Mucosa of descending colon (tissue), 3 donors: ENCODE measurements at regions not wholly inside any gene's neighbourhood (a gene's known extent, or its start where the extent isn't known, plus 50 kb on each side); places are given as distances from the start of the nearest gene placed in this dataset.
"Not testable (repeated sequence)": the region's sequence is repeated elsewhere in the genome, so short reads cannot be mapped to it uniquely, and the experiment has no call there.

Experiments
- ATAC-seq: fragments of 200-7000 bp; cut with Tn5 transposase; one replicate; pipeline ENCODE4 v1.9.1; 2020; ENCODE audit warnings: mild to moderate bottlenecking, moderate library complexity
- DNase-seq, 3 donors: peaks; one replicate each; pipeline ENCODE4 v3.0.0-alpha.2; 2020
- H3K36me3 ChIP-seq: fragments of 200-600 bp; one replicate; pipeline ENCODE4 v1.8.0; 2021; ENCODE audit warnings: low read depth, mild to moderate bottlenecking
- H3K4me1 ChIP-seq: fragments of 200-600 bp; one replicate; pipeline ENCODE4 v1.8.0; 2021; ENCODE audit warnings: low read depth, mild to moderate bottlenecking
- H3K4me3 ChIP-seq: fragments of 200-600 bp; one replicate; pipeline ENCODE4 v1.8.0; 2021; ENCODE audit warnings: mild to moderate bottlenecking
- H3K9me3 ChIP-seq: fragments of 200-600 bp; one replicate; pipeline ENCODE4 v1.8.0; 2021; ENCODE audit warnings: mild to moderate bottlenecking
- intact Hi-C, 2 donors: fragments of 100-400 bp; cut with DNase I in 1 of 2; cut with micrococcal nuclease in 1 of 2; formaldehyde crosslinking; loops; one replicate each; pipeline versions ENCODE4 v1.11.0 to v1.11.1; 2022; cut with DNase I, micrococcal nuclease
- TF ChIP-seq, protein P1 (sequence below): fragments of 200-600 bp; IDR thresholded peaks from one replicate; pipeline ENCODE4 v1.8.0; 2022; ENCODE audit warnings: antibody characterized with exemption, mild to moderate bottlenecking
- donor health status: DM: no; HTN: no; CAD: no; lungs with moderate emphysema.
- donor health status: DM: no; HTN: no; CAD: no.
- donor health status: DM: no; HTN: yes; CAD: no.

DNA sequence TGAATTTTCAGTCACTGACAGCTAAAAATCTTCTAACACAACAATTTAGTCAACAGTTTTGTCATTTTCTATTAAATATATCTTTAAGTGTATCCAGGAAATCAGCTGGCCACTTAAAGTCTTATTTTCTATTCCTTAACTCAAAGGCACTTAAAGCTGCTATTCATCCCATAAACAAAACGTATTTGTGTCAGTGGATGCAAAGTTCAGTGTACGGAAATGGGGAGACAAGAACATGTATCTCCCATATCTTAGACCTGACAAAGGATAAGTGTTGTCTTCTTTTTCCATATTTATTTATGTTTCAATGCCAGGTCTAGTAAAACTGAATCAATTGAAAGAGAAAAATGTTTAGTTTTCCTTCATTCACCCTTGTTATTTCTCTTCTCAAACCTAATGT is 409.8 kb upstream of the KLHL1 start:
- ATAC-seq = no peak
- H3K4me3 ChIP-seq = no peak overlapping the region

DNA sequence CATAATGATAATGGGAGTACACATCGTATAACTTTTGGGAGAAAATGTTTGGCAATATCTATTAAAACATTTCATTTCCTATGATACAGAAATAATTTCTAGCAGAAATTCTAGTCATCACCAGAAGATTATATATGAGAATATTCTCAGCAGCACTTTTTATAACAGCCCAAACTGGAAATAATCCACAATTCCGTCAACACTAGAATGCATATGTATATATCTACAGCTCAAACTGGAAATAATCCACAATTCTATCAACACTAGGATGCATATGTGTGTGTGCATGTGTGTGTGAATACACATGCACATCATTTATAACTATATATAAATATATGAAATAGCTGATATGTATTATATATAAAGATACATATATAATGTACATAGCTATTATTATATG is 408.0 kb upstream of the KLHL1 start:
- Histone ChIP-seq H3K36me3 (no peaks in the 10 kb centered on the region), H3K4me1 (no peaks in the 10 kb centered on the region), H3K4me3 (no peak overlapping the region), H3K9me3 (no peaks in the 10 kb centered on the region)
- no peak for ATAC-seq
- TF ChIP-seq, protein P1, sequence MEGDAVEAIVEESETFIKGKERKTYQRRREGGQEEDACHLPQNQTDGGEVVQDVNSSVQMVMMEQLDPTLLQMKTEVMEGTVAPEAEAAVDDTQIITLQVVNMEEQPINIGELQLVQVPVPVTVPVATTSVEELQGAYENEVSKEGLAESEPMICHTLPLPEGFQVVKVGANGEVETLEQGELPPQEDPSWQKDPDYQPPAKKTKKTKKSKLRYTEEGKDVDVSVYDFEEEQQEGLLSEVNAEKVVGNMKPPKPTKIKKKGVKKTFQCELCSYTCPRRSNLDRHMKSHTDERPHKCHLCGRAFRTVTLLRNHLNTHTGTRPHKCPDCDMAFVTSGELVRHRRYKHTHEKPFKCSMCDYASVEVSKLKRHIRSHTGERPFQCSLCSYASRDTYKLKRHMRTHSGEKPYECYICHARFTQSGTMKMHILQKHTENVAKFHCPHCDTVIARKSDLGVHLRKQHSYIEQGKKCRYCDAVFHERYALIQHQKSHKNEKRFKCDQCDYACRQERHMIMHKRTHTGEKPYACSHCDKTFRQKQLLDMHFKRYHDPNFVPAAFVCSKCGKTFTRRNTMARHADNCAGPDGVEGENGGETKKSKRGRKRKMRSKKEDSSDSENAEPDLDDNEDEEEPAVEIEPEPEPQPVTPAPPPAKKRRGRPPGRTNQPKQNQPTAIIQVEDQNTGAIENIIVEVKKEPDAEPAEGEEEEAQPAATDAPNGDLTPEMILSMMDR = no peak
- no peak for DNase-seq
- intact Hi-C loops = no loop called here

More for the DNA sequence above, 409.8 kb upstream of the KLHL1 start:
- intact Hi-C loops = no loop called here
- TF ChIP-seq, protein P1 = no peak
- Histone ChIP-seq H3K4me1 (no peaks in the 10 kb centered on the region), H3K9me3 (no peaks in the 10 kb centered on the region), H3K36me3 (no peaks in the 10 kb centered on the region)
- no peak for DNase-seq

DNA sequence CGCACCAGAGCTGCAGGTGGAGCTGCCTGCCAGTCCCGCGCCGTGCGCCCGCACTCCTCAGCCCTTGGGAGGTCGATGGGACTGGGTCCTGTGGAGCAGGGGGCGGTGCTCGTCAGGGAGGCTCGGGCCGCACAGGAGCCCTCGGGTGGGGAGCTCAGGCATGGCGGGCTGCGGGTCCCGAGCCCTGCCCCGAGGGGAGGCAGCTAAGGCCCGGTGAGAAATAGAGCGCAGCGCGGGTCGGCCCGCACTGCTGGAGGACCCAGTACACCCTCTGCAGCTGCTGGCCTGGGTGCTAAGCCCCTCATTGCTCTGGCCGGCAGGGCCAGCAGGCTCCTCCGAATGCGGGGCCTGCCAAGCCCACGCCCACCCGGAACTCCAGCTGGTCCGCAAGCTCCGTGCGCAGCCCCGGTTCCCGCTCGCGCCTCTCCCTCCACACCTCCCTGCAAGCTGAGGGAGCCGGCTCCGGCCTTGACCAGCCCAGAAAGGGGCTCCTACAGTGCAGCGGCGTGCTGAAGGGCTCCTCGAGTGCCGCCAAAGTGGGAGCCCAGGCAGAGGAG is 403.7 kb upstream of the KLHL1 start:
- H3K36me3 ChIP-seq, DNase-seq, H3K9me3 ChIP-seq, H3K4me1 ChIP-seq, intact Hi-C loops, ATAC-seq, H3K4me3 ChIP-seq: not testable (repeated sequence)

DNA sequence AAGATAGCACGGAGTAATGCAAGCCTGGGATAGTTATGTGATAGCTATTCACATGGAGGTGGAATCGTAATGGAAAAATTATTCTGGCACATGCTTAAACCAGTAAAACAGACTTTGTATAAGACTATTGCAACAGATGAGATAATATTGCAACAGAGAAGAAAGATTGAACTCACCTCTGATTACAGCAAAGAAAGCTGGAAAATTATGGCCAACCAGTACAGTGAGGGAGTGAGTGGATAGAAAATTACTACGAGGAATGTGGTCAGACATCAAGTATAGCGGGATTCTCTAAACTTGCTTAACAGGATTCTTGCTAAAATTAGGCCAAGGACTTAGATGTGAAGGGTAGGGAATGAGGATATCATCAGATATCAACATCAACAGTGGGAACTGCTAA is 397.6 kb upstream of the KLHL1 start:
- ATAC-seq = no peak
- no peak overlapping the region for H3K4me3 ChIP-seq
- H3K9me3 ChIP-seq = no peaks in the 10 kb centered on the region
- intact Hi-C loops = no loop called here
- no peaks in the 10 kb centered on the region for H3K4me1 ChIP-seq
- no peaks in the 10 kb centered on the region for H3K36me3 ChIP-seq
- TF ChIP-seq, protein P1 = no peak
- no peak for DNase-seq

DNA sequence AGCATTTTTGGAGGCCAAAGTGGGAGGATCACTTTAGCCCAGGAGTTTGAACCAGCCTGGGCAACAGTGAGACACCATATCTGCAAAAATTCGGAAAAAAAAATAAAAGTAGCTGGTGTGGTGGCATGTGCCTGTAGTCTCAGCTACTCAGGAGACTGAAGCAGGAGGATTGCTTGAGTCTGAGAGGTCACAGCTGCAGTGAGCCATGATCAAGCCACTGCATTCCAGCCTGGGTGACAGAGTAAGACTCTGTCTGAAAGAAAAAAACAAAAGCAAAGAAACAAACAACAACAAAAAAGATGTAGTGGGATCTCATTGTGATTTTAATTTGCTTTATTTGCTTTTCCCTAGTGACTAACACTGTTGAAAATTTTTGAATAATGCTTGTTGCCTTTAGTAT is 394.7 kb upstream of the KLHL1 start:
- Histone ChIP-seq H3K4me1 (no peaks in the 10 kb centered on the region), H3K9me3 (no peaks in the 10 kb centered on the region), H3K4me3 (no peak overlapping the region), H3K36me3 (no peaks in the 10 kb centered on the region)
- TF ChIP-seq, protein P1 = no peak
- ATAC-seq = no peak
- no peak for DNase-seq
- intact Hi-C loops = no loop called here

DNA sequence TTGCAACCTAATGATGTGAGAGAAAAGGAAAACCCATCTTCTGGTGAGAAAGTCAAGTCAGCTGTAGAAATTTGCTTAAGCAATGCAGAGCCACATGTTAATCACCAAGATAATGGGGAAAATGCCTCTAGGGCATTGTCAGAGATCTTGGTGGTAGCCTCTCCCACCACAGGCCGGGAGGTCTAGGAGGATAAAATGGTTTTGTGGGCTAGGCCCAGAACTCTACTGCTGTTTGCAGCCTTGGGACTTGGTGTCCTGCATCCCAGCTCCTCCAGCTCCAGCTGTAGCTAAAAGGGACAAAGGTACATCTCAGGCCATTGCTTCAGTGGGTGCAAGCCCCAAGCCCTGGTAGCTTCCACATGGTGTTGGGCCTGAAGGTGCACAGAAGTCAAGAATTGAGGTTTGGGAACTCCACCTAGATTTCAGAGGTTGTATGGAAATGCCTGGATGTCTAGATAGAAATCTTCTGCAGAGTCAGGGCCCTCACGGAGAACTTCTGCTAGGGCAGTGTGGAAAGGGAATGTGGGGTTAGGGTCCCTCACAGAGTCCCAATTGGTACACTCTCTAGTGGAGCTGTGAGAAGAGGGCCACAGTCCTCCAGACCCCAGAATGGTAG is 382.2 kb upstream of the KLHL1 start:
- ATAC-seq (no peak), DNase-seq (no peak)
- Histone ChIP-seq H3K9me3 (peaks cover 8% of the 10 kb centered on the region), H3K4me3 (no peak overlapping the region), H3K36me3 (no peaks in the 10 kb centered on the region), H3K4me1 (no peaks in the 10 kb centered on the region)
- intact Hi-C loops = no loop called here
- TF ChIP-seq, protein P1 = no peak
